GM19467 (cell line): ENCODE measurements at regions not wholly inside any gene's neighbourhood (a gene's known extent, or its start where the extent isn't known, plus 50 kb on each side); places are given as distances from the start of the nearest gene placed in this dataset.
A peak's percentile ranks its signal among the peaks of the same experiment; 100 is the strongest.
"Not testable (repeated sequence)": the region's sequence is repeated elsewhere in the genome, so short reads cannot be mapped to it uniquely, and the experiment has no call there.

Experiments
- ATAC-seq: cut with Tn5 transposase; IDR thresholded peaks from one replicate; pipeline ENCODE4 v1.9.1; 2021; ENCODE audit warnings: mild to moderate bottlenecking, moderate library complexity; ENCODE audit not compliant: unreplicated experiment

- ATAC-seq, result no peak
Measured at GRCh38 chrX:120718969-120719368, 89.1 kb upstream of the C1GALT1C1 start.

- not testable (repeated sequence) for ATAC-seq
Measured at GRCh38 chrX:120702337-120702736, 72.5 kb upstream of the C1GALT1C1 start.

- peak; percentile 84 for ATAC-seq
Measured at GRCh38 chrX:120697053-120697452, 67.2 kb upstream of the C1GALT1C1 start.

GRCh38 chrX:120692319-120692718, 62.5 kb upstream of the C1GALT1C1 start:
- no peak for ATAC-seq

- no peak for ATAC-seq
Measured at GRCh38 chrX:120690941-120691340, 61.1 kb upstream of the C1GALT1C1 start.

GRCh38 chrX:120690344-120690743, 60.5 kb upstream of the C1GALT1C1 start:
- no peak for ATAC-seq

- no peak for ATAC-seq
Measured at GRCh38 chrX:120680090-120680489, 50.2 kb upstream of the C1GALT1C1 start.
